ENCODE measurements at regions not wholly inside any gene's neighbourhood (a gene's known extent, or its start where the extent isn't known, plus 50 kb on each side); places are given as distances from the start of the nearest gene placed in this dataset.

GRCh38 chr11:112457532-112457931 lies 196.9 kb upstream of the PLET1 start:
- in situ Hi-C loops (cut with MboI; ENCODE audit: low sequenced_read_pairs) = no loop called here

GRCh38 chr11:112459001-112459400 lies 198.3 kb upstream of the PLET1 start:
- in situ Hi-C loops (cut with MboI; ENCODE audit: low sequenced_read_pairs) = no loop called here

- in situ Hi-C loops (cut with MboI; ENCODE audit: low sequenced_read_pairs) = no loop called here
Observed at GRCh38 chr11:112460141-112460540, 199.5 kb upstream of the PLET1 start.

- in situ Hi-C loops (cut with MboI; ENCODE audit: low sequenced_read_pairs) = no loop called here
Observed at GRCh38 chr11:112464949-112465348, 204.3 kb upstream of the PLET1 start.

GRCh38 chr11:112465433-112466024 lies 204.9 kb upstream of the PLET1 start:
- in situ Hi-C loops (cut with MboI; ENCODE audit: low sequenced_read_pairs) = no loop called here

- in situ Hi-C loops (cut with MboI; ENCODE audit: low sequenced_read_pairs) = no loop called here
Observed at GRCh38 chr11:112467721-112468120, 207.1 kb upstream of the PLET1 start.

- in situ Hi-C loops (cut with MboI; ENCODE audit: low sequenced_read_pairs) = no loop called here
Observed at GRCh38 chr11:112469376-112469775, 208.7 kb upstream of the PLET1 start.

GRCh38 chr11:112470355-112470754 lies 209.7 kb upstream of the PLET1 start:
- in situ Hi-C loops (cut with MboI; ENCODE audit: low sequenced_read_pairs) = no loop called here

- in situ Hi-C loops (cut with MboI; ENCODE audit: low sequenced_read_pairs) = no loop called here
Observed at GRCh38 chr11:112471731-112472130, 211.1 kb upstream of the PLET1 start.

GRCh38 chr11:112477152-112477551 lies 216.5 kb upstream of the PLET1 start:
- in situ Hi-C loops (cut with MboI; ENCODE audit: low sequenced_read_pairs) = no loop called here

- in situ Hi-C loops (cut with MboI; ENCODE audit: low sequenced_read_pairs) = no loop called here
Observed at GRCh38 chr11:112477581-112478317, 217.1 kb upstream of the PLET1 start.

- in situ Hi-C loops (cut with MboI; ENCODE audit: low sequenced_read_pairs) = no loop called here
Observed at GRCh38 chr11:112478806-112479205, 218.1 kb upstream of the PLET1 start.

- in situ Hi-C loops (cut with MboI; ENCODE audit: low sequenced_read_pairs) = no loop called here
Observed at GRCh38 chr11:112481431-112481830, 220.8 kb upstream of the PLET1 start.

- in situ Hi-C loops (cut with MboI; ENCODE audit: low sequenced_read_pairs) = no loop called here
Observed at GRCh38 chr11:112481893-112482292, 221.2 kb upstream of the PLET1 start.

- in situ Hi-C loops (cut with MboI; ENCODE audit: low sequenced_read_pairs) = no loop called here
Observed at GRCh38 chr11:112485280-112485679, 224.6 kb upstream of the PLET1 start.

- in situ Hi-C loops (cut with MboI; ENCODE audit: low sequenced_read_pairs) = no loop called here
Observed at GRCh38 chr11:112497826-112498225, 237.2 kb upstream of the PLET1 start.

- in situ Hi-C loops (cut with MboI; ENCODE audit: low sequenced_read_pairs) = no loop called here
Observed at GRCh38 chr11:112498701-112499100, 238.0 kb upstream of the PLET1 start.

- in situ Hi-C loops (cut with MboI; ENCODE audit: low sequenced_read_pairs) = no loop called here
Observed at GRCh38 chr11:112499153-112499880, 238.7 kb upstream of the PLET1 start.

- in situ Hi-C loops (cut with MboI; ENCODE audit: low sequenced_read_pairs) = no loop called here
Observed at GRCh38 chr11:112499881-112500204, 239.2 kb upstream of the PLET1 start.

- in situ Hi-C loops (cut with MboI; ENCODE audit: low sequenced_read_pairs) = no loop called here
Observed at GRCh38 chr11:112503410-112503809, 242.8 kb upstream of the PLET1 start.

- in situ Hi-C loops (cut with MboI; ENCODE audit: low sequenced_read_pairs) = no loop called here
Observed at GRCh38 chr11:112504056-112504455, 243.4 kb upstream of the PLET1 start.

GRCh38 chr11:112506852-112507251 lies 246.2 kb upstream of the PLET1 start:
- in situ Hi-C loops (cut with MboI; ENCODE audit: low sequenced_read_pairs) = no loop called here

Measured in HL-60/S4 treated with retinoic acid at 250 ng/mL for 4 days and 3 days (cell line).